ENCODE measurements at regions not wholly inside any gene's neighbourhood (a gene's known extent, or its start where the extent isn't known, plus 50 kb on each side); places are given as distances from the start of the nearest gene placed in this dataset.

GRCh38 chr14:26218861-26219260 lies 379.0 kb downstream of the NOVA1 start:
- TF ChIP-seq, protein P1, sequence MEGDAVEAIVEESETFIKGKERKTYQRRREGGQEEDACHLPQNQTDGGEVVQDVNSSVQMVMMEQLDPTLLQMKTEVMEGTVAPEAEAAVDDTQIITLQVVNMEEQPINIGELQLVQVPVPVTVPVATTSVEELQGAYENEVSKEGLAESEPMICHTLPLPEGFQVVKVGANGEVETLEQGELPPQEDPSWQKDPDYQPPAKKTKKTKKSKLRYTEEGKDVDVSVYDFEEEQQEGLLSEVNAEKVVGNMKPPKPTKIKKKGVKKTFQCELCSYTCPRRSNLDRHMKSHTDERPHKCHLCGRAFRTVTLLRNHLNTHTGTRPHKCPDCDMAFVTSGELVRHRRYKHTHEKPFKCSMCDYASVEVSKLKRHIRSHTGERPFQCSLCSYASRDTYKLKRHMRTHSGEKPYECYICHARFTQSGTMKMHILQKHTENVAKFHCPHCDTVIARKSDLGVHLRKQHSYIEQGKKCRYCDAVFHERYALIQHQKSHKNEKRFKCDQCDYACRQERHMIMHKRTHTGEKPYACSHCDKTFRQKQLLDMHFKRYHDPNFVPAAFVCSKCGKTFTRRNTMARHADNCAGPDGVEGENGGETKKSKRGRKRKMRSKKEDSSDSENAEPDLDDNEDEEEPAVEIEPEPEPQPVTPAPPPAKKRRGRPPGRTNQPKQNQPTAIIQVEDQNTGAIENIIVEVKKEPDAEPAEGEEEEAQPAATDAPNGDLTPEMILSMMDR (conservative IDR thresholded peaks at IDR 0.05; ENCODE audit: low read depth, low read length), result no peak
- no peak for TF ChIP-seq EZH2 (IDR thresholded peaks at IDR 0.05; ENCODE audit: low read length, unreplicated experiment)
